Keratinocyte (primary cell): ENCODE measurements at regions not wholly inside any gene's neighbourhood (a gene's known extent, or its start where the extent isn't known, plus 50 kb on each side); places are given as distances from the start of the nearest gene placed in this dataset.

Experiments used
- EZH2 ChIP-seq: IDR thresholded peaks from one replicate; pipeline ENCODE4 v1.6.1; 2012; ENCODE audit warnings: inconsistent platforms, mild to moderate bottlenecking, low read length, moderate library complexity
- TF ChIP-seq, protein P1 (sequence below), 3 experiments: IDR thresholded peaks in 1 of 3; conservative IDR thresholded peaks in 1 of 3; optimal IDR thresholded peaks in 1 of 3; 2 replicates in 2 of 3; 3 replicates in 1 of 3; pipeline versions ENCODE3 to v1.5.1; 2011; ENCODE audit warnings: low read length in 3 of 3, mild to moderate bottlenecking in 3 of 3, moderate library complexity in 2 of 3, control low read depth in 1 of 3, inconsistent platforms in 1 of 3; ENCODE audit not compliant: insufficient read depth in 2 of 3; ENCODE audit errors: extremely low read depth in 1 of 3

DNA sequence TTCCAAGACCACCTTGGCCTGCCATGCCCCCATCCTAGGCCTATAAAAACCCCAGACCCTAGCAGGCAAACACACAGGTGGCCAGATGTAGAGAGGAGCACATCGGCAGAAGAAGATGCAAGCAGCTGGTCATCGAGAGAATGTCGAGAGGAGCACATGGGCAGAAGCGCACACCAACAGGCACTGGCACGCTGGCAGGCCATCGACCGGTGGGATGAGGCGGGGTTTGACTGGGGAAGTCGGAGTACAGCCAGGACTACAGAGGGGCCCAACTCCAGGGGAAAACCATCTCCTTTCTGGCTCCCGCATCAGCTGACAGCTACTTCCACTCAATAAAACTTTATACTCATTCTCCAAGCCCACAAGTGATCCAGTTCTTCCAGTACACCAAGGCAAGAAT, 283.1 kb upstream of the RGMB start:
- TF ChIP-seq, protein P1, sequence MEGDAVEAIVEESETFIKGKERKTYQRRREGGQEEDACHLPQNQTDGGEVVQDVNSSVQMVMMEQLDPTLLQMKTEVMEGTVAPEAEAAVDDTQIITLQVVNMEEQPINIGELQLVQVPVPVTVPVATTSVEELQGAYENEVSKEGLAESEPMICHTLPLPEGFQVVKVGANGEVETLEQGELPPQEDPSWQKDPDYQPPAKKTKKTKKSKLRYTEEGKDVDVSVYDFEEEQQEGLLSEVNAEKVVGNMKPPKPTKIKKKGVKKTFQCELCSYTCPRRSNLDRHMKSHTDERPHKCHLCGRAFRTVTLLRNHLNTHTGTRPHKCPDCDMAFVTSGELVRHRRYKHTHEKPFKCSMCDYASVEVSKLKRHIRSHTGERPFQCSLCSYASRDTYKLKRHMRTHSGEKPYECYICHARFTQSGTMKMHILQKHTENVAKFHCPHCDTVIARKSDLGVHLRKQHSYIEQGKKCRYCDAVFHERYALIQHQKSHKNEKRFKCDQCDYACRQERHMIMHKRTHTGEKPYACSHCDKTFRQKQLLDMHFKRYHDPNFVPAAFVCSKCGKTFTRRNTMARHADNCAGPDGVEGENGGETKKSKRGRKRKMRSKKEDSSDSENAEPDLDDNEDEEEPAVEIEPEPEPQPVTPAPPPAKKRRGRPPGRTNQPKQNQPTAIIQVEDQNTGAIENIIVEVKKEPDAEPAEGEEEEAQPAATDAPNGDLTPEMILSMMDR (optimal IDR thresholded peaks at IDR 0.05 in 1 of 3, IDR thresholded peaks at IDR 0.05 in 1 of 3, conservative IDR thresholded peaks at IDR 0.05 in 1 of 3; ENCODE audit: extremely low read depth in 1 of 3, insufficient read depth in 2 of 3, low read length in 3 of 3) = no peak
- TF ChIP-seq EZH2 = no peak
